ENCODE measurements at regions not wholly inside any gene's neighbourhood (a gene's known extent, or its start where the extent isn't known, plus 50 kb on each side); places are given as distances from the start of the nearest gene placed in this dataset.
A peak's percentile ranks its signal among the peaks of the same experiment; 100 is the strongest.

- no peak for TF ChIP-seq ZFP41 (CRISPR knock-in tag; IDR thresholded peaks at IDR 0.05; ENCODE audit: borderline replicate concordance)
- TF ChIP-seq, protein P1, sequence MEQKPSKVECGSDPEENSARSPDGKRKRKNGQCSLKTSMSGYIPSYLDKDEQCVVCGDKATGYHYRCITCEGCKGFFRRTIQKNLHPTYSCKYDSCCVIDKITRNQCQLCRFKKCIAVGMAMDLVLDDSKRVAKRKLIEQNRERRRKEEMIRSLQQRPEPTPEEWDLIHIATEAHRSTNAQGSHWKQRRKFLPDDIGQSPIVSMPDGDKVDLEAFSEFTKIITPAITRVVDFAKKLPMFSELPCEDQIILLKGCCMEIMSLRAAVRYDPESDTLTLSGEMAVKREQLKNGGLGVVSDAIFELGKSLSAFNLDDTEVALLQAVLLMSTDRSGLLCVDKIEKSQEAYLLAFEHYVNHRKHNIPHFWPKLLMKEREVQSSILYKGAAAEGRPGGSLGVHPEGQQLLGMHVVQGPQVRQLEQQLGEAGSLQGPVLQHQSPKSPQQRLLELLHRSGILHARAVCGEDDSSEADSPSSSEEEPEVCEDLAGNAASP (CRISPR knock-in tag; IDR thresholded peaks at IDR 0.05; ENCODE audit: borderline replicate concordance) = no peak
- TF ChIP-seq DMAP1 (CRISPR knock-in tag; IDR thresholded peaks at IDR 0.05) = no peak
- TF ChIP-seq GATAD1 (CRISPR knock-in tag; IDR thresholded peaks at IDR 0.05) = no peak
- TF ChIP-seq ZBTB38 (CRISPR knock-in tag; IDR thresholded peaks at IDR 0.05) = no peak
- TF ChIP-seq, protein P2, sequence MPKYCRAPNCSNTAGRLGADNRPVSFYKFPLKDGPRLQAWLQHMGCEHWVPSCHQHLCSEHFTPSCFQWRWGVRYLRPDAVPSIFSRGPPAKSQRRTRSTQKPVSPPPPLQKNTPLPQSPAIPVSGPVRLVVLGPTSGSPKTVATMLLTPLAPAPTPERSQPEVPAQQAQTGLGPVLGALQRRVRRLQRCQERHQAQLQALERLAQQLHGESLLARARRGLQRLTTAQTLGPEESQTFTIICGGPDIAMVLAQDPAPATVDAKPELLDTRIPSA (CRISPR knock-in tag; IDR thresholded peaks at IDR 0.05; ENCODE audit: borderline replicate concordance) = no peak
- TF ChIP-seq CTCF (CRISPR knock-in tag; IDR thresholded peaks at IDR 0.05) = peak; percentile 55
- TF ChIP-seq, protein P3, sequence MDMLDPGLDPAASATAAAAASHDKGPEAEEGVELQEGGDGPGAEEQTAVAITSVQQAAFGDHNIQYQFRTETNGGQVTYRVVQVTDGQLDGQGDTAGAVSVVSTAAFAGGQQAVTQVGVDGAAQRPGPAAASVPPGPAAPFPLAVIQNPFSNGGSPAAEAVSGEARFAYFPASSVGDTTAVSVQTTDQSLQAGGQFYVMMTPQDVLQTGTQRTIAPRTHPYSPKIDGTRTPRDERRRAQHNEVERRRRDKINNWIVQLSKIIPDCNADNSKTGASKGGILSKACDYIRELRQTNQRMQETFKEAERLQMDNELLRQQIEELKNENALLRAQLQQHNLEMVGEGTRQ (IDR thresholded peaks at IDR 0.05; ENCODE audit: low read depth, low read length) = no peak
- TF ChIP-seq, protein P3 (CRISPR knock-in tag; IDR thresholded peaks at IDR 0.05; ENCODE audit: borderline replicate concordance) = peak; percentile 39; the same call in 1 of the 2 replicates
- 0 out of 2 replicates have a peak, but pooled peaks have one; percentile 36 for TF ChIP-seq ZNF280B (CRISPR knock-in tag; IDR thresholded peaks at IDR 0.05; ENCODE audit: borderline replicate concordance)
These were observed 63.5 kb upstream of the HAND1 start (continued) for GRCh38 chr5:154541553-154541952.
